GM19438 (cell line): ENCODE measurements at regions not wholly inside any gene's neighbourhood (a gene's known extent, or its start where the extent isn't known, plus 50 kb on each side); places are given as distances from the start of the nearest gene placed in this dataset.

ENCODE experiments used
- ATAC-seq: cut with Tn5 transposase; IDR thresholded peaks from one replicate; pipeline ENCODE4 v1.9.1; 2021; ENCODE audit warnings: low read depth; ENCODE audit not compliant: unreplicated experiment

DNA sequence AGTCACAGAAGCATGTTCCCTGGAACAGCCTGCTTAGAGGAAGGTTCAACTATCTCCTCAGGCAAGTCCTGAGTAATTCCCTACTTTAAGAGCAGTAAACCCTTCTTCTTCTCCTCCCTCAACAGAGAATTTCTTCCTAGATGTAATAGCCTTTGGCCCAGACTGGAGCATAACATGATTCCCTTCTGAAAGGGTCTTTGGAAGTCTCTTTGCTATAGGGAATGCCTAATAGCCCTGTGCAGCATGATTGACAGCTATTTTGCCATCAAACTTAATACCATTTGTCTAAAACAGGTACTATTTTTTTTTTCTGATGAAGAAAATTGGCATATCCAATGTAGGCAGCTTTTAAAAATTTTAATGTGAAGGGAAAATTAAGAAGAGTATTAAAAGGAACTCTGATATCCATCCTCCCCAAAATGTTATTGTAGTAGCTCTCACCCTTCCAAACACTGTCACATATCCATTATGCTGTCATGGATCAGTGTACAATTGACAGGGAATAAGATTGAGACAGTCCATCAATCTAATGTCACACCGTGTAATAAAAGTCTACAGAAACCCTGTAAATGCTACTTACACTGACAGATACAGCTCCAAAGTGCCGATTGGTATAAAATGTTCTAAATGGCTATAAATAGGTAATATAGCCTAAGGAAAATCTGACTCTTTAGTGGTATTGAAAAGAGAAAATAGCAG is 884.6 kb downstream of the TTLL7 start:
- no peak for ATAC-seq

DNA sequence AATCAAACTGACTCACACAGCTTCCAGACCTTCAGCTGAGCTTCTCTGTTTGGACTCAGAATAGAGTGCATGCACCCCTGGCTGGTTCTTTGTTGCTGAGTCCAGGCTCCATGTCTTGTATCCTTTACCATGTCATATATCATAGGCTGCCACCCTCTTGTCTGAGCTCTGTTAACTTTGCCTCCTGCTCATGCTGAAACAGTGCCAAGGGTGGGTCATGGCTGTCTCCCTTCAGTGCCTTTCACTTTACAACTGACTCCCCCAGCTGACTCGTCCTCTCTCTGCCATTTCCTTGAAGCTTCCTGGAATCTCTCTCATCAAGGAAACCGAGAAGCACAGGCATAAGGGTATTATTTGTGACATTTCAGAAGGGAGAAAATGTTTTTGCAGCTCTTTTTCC is 885.3 kb downstream of the TTLL7 start:
- ATAC-seq = no peak

DNA sequence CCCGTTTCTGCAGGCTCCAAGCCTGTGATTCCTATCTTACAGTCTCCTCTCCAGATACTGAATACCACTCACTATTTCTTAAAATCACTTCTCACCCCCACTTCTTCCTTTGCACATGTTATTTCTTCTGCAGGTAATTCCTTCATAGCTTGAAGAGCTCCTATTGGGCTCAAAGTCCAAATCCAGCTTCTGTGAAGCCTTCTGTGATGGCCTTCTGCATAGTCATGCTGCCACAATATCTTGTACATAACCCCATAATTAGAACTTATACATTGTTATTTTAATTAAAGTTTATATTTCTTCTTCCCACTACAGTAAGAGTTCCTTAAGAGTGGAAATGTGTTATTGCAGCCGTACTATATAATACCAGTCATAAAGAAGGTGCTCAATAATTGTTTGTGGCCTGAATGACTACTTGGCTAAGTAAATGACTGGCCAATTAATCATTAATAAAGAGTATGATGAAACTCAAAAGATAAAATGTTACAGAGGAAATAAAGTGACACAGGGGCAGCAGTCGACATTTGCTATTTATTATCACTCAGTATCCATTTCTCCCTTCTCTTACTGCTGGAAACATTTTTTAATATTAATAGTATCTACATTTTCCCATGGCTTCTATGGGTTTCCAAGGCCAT is 886.6 kb downstream of the TTLL7 start:
- ATAC-seq = no peak

DNA sequence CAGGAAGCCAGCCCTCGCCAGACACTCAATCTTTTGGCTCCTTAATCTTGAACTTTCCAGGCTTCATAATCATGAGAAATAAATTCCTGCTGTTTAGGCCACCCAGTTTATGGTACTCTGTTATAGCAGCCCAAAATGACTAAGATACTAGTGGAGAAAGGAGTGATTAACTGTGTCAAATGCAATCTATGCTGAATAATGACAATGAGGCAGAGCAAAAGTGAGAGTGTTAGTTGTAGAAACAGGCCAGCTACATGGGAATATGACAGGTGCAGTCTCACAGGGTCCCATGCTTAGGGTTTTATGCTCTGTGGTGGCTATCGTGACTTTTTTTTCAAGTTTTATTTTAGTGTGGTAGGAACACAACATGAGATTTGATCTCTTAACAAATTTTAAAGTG is 888.8 kb downstream of the TTLL7 start:
- ATAC-seq = no peak

DNA sequence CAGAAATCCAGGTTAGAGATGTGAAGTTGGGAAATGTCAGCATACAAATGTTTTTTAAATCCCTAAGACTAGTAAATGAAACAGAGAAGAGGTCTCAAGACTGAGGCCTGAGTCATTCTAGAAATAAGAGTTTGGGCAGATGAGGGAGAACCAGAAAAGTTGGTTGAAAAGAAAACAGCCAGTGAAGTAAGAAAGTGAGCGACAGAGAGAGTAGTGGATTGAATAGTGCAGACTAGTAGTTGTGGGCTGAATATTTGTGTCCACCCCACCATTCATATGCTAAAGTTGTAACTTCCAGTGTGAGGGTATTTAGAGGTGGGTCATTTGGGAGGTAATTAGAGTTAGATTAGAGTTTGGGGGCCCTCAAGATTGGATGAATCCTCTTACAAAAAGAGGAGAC is 889.2 kb downstream of the TTLL7 start:
- no peak for ATAC-seq

DNA sequence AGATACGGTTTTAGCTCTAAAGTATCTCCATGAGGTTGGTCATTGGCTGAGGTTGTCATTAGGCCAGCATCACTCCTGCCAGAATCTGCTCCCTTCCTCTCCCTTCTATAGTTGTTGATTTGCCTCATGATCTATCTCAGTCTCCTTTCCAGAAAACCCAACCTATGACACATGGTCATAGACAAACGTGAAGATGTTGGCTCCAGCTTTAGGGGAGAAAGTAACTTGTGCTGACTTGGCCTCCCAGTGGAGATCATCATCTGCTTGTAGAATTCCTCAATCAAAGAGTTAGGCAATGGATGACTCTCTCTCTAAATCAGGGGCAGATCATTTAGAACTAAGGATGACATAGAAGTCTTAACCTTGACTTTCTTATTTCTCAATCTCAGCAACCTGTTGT is 894.4 kb downstream of the TTLL7 start:
- ATAC-seq = no peak

DNA sequence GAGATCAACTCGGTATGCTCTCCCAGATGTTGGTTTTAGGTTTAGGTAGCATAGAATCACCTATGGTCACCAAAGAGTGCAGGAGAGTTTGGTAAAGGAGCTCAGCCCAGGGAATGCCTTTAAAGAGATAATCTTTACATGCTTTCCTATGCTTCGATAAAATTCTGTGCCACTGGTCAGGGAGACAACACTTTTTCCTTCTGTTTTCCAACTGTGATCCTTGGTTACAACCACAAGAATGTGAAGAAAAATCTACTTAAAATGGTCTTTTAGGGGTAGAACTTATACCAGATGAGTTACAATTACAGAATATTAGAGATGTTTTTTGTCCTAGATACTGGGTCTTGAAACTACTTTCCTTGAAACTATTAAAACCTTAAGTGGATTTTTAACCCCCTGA is 895.6 kb downstream of the TTLL7 start:
- ATAC-seq = no peak

DNA sequence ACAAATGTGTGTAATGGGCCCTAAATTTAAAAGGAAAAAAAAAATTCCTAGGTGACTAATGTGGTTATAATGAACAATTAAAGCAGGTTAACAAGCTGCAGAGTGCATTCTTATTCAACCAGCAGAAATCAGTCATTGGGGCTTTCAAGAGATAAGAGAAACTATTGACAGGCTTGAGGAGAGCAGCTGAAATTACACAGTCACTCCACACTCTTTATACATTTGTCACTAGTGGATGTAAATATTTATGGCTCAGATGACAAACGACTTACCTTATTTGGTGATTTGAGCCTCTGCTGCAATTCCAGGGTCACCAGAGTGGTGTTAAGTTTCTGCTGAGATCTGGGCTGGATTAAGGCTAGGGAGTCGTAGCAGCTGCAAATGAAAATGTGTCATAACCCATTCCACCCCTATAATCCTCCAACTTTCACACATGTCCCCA is 896.3 kb downstream of the TTLL7 start:
- no peak for ATAC-seq

DNA sequence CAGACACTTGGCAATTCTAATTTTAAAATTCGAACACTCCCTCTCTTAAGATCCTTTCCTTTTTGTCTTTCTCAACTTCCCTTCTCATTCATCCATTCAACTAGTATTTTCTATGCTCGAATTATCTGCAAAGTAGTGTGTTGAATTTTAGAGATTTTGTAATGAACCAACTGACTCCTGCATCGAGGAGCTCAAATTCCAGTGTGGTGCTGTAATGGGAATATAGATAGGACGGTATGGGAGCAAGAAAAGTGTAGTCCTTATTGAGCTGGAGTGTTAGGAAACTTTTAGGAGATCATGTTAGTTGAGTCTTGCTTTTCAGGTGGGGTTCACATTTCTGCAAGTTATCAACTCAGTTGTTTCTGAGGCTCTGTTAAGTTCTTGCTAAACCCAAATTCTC is 897.5 kb downstream of the TTLL7 start:
- no peak for ATAC-seq

DNA sequence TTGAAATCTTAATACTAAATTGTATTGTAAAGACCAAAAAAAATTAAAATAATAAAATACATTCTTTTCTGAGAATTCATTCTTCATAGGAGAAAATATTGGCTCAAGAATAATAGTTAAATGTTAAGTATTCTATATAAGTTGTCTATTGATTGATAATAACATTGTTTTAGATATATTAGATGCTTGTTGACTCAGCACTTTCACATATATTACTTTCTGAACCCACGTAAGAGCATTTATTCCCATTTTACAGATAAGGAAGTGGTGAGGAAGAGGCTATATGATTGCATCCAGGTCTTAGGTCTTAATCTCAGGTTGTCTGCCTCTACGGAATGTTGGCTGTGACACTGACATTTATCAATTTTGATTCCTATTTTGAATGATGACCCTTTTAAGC is 898.8 kb downstream of the TTLL7 start:
- ATAC-seq = no peak

DNA sequence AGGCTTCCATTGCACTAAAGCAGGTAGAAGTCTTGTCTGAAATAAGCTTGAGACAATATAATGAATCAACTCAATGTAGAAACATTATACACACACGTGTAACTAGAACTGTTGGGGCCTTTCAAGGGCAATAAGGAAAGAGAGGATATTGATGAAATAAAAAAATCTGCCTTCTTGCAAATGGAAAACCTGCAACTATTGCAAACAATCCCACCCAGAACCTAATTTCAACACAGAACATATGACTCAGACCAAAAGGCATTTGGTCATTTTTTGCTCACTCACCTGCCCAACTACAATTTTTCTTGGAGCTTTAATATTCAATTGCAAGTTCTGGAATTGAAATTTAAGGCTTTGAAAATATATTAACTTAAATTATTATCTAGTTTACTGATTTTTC is 900.1 kb downstream of the TTLL7 start:
- no peak for ATAC-seq

DNA sequence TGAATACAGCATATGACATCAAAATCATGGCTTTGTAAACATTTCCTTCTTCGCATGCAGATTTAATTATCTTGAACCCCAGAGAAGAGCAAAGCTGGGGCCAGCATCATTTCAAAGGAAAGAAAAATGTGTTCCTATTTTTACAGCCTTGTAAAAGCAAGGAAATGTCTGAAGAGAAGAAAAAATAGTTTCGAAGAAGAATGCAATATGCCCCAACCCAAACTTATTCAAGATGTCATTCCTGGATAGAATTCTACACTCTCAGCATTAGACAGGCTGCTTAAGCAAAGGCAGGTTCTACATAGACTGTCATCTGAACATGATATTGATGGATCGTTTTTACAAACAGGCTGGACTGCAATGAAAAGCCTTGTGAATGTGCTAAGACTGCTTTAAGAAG is 900.8 kb downstream of the TTLL7 start:
- no peak for ATAC-seq

DNA sequence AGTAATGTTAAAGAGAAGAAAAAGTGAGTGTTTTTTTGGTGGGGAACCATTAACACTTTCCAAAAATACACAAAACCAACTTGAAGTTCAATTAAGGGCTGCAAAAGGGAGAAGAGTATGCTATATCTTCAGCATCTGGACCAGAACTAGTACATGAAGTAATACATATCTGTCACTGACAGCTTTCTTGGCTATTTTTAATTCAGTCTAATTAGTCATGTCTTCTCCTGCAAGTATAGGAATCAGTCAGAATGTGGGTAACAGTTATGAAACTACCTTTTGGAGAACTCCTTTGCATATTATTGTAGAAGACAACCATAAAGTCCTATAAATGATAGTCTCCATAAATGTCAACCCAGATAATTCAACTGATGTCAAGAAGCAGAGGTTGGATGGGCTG is 901.2 kb downstream of the TTLL7 start:
- no peak for ATAC-seq

DNA sequence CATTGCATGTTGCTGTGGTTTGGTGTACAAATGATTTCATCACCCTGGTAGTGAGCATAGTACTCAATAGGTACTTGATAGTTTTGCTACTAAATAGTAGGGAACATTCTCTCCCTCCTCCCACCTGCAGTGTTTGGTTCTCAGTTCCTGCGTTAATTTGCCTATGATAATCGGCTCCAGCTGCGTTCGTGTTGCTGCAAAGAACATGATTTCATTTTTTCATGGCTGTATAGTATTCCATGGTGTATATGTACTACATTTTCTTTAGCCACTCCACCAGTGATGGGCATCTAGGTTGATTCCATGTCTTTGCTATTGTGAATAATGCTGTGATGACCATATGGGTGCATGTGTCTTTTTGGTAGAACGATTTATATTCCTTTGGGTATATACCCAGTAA is 903.4 kb downstream of the TTLL7 start:
- no peak for ATAC-seq

DNA sequence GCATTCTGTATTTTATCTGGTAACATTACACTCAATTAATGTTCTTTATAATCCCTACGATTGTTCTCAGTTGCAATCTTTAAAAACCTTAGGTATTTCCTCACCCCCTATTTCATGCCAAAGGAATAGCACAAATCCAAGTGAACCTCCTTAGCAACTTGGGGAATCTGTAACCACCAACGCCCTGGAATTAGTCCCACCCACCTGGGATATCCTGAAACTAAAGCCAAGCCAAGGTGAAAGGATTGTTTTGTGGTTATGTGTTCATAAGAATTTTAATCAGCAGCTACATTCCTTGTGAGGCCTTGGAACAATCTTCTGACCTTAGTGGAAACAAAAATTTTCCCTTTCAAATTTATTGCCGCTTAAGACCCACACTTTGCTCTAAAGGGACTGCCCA is 908.7 kb downstream of the TTLL7 start:
- no peak for ATAC-seq

DNA sequence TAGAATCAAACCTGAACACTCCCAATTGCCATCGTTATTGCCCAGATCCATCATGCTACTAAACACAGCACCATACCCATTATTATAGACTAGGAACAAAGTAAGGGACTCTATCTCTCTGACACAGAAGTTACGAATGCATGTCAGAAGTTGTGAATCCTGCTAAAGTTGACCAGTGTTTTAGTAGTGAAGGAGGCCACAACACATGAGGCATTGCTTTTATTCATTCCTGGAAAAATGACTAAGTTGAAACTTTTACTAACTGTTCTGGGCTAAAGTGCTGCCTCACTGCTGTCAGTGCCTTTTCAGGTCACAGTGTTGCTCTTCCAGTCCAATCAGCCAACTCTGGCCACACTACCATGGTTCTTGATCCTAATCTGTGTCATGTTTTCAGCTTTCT is 911.1 kb downstream of the TTLL7 start:
- no peak for ATAC-seq

DNA sequence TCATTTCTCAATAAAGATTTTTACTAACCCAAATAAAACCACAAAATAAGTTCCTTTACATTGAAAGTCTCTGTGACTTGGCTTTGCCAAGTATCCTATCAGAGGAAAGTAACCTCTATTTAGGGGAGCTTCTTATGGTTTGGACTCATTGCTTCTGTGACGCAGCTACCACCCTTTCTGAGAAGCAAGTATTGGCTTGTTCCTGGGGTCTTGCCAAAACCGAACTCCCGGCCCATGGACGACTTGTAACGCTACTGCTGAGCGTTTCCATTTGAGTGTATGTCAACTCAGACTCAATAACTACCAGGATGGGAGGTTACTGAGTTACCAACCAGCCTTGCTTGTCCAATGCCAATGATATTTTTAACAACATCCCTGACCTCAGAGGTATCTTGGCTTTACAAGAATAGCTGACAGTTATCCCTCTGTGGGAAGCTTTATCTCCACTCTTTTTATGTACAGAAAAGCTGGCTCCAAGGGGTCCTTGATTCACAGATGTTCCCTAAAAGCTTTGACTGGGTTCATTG is 911.9 kb downstream of the TTLL7 start:
- ATAC-seq = no peak

DNA sequence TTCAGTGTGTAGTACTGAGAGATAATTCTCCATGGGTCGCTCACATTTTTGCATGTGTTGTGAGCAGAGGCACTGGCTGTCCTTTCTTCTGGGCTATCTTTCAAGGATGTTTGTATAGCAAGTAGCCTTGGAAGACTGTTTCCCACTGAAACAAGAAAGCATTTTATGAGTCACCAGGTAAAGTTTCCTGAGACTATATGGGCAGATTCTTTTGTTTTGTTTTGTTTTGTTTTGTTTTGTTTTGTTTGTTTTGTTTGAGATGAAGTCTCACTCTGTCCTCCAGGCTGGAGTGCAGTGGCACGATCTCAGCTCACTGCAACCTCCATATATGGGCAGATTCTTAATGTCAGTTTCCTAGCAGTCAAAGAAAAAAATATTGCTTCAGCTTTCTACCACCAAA is 912.6 kb downstream of the TTLL7 start:
- no peak for ATAC-seq

DNA sequence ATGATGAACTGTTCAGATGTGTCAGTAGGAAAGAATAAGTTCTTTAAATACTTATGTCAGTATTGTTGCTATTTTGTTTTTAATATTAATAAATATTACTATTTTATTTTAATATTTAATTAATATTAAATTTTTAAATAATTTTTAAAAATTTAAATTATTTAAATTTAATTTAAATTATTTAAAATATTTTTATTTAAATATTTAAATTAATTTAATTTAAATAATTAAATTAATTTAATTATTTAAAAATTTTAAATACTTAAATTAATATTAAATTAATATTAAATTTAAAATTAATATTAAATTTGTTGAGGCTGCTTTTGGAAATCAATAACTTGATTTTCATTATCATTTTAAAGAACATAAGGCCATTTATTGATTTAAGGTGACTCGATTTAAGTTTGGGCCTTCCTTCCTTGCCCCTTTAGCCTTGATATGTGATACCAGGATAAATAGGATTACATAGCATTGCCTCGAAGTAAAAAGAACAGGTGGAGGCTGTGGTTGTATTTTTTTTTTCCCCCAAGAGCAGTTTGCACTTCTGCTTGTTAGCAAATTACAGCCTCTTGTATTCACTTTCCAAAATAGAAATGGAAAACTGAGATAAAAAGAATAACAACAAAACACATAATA is 915.2 kb downstream of the TTLL7 start:
- ATAC-seq = no peak

DNA sequence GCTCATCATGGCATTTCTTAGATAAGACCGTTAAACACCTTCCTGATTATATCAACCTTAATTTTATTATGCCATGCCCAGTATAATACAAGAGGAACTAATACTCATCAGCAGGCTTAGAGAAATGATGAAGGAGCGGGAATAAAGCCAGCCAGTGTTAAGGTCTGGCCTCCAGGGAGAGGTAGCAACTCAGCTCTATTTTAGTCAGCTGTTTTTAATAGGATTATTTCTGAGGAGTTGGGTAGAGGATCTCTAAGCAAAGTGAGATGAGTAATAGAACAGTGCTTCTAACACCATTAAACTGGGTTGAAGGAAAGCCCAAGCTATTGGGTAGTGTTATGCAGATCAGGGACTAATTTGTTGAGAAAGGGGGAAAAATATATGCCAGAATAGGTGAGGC is 921.5 kb downstream of the TTLL7 start:
- no peak for ATAC-seq

DNA sequence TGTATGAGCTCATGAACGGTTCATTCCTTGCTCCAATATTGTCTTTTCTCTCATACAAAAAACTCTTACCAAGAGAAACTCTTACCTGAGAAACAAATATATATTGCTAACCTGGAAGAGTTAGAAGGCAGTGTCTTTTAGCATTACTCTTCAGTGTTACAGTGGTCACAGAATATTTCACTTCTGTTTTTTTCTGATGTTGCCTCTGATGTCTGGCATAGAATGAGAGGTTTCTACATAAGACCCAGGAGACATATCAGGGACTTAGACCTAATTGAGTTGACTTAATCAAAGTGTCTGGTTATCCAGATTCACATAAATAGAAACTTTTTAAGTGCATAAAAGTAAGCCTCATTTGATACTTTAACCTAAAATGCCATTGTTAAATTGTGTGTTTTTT is 923.8 kb downstream of the TTLL7 start:
- ATAC-seq = no peak

DNA sequence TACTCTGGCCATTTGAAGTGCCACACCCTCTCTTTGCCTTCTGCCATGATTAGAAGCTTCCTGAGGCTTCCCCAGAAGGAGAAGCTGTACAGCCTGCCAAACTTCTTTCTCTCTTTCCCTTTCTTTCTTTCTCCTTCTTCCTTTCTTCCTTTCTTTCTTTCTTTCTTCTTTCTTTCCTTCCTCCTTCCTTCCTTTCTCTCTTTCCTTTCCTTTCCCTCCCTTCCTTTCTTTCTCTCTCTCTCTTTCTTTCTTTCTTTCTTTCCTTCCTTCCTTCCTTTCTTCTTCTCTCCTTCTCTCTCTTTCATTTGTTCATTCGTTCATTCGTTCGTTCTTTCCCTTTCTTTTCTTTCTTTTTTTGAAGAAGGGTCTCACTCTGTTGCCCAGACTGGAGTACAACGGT is 931.0 kb downstream of the TTLL7 start:
- ATAC-seq = no peak
